ENCODE measurements at regions not wholly inside any gene's neighbourhood (a gene's known extent, or its start where the extent isn't known, plus 50 kb on each side); places are given as distances from the start of the nearest gene placed in this dataset.
"Not testable (repeated sequence)": the region's sequence is repeated elsewhere in the genome, so short reads cannot be mapped to it uniquely, and the experiment has no call there.

- ChIA-PET POLR2A (no interaction called here), CTCF (interaction anchor here (1.2 kb wide), 1 partner anchor 372 kb away, joined by 3 read pairs; no protein-coding TSS in a partner anchor)
Measured at GRCh38 chr5:67897980-67898379, 317.6 kb upstream of the PIK3R1 start.

GRCh38 chr5:67897431-67897830 is 318.1 kb upstream of the PIK3R1 start:
- POLR2A ChIA-PET = no interaction called here

GRCh38 chr5:67896930-67897313 is 318.6 kb upstream of the PIK3R1 start:
- ChIA-PET POLR2A (no interaction called here), CTCF (no interaction called here)

More at GRCh38 chr5:67897431-67897830, 318.1 kb upstream of the PIK3R1 start:
- CTCF ChIA-PET = interaction anchor here (1.2 kb wide), 1 partner anchor 373 kb away, joined by 3 read pairs; no protein-coding TSS in a partner anchor

- ChIA-PET CTCF (no interaction called here), POLR2A (no interaction called here)
Measured at GRCh38 chr5:67896311-67896929, 319.1 kb upstream of the PIK3R1 start.

- POLR2A ChIA-PET, CTCF ChIA-PET: not testable (repeated sequence)
Measured at GRCh38 chr5:67889870-67890269, 325.7 kb upstream of the PIK3R1 start.

- ChIA-PET CTCF (no interaction called here), POLR2A (no interaction called here)
Measured at GRCh38 chr5:67887748-67888161, 327.8 kb upstream of the PIK3R1 start.

GRCh38 chr5:67886761-67887160 is 328.8 kb upstream of the PIK3R1 start:
- CTCF ChIA-PET = no interaction called here
- POLR2A ChIA-PET = no interaction called here

GRCh38 chr5:67880876-67881275 is 334.7 kb upstream of the PIK3R1 start:
- POLR2A ChIA-PET = no interaction called here

GRCh38 chr5:67880511-67880805 is 335.1 kb upstream of the PIK3R1 start:
- POLR2A ChIA-PET = no interaction called here
- CTCF ChIA-PET = no interaction called here

More at GRCh38 chr5:67880876-67881275, 334.7 kb upstream of the PIK3R1 start:
- CTCF ChIA-PET = no interaction called here

GRCh38 chr5:67879620-67880510 is 335.7 kb upstream of the PIK3R1 start:
- CTCF ChIA-PET = interaction anchor here (0.6 kb wide), 1 partner anchor 280 kb away, joined by 4 read pairs; no protein-coding TSS in a partner anchor
- POLR2A ChIA-PET = no interaction called here

GRCh38 chr5:67878933-67879332 is 336.6 kb upstream of the PIK3R1 start:
- ChIA-PET POLR2A (no interaction called here), CTCF (interaction anchor here (0.6 kb wide), 1 partner anchor 281 kb away, joined by 4 read pairs; no protein-coding TSS in a partner anchor)

- ChIA-PET CTCF (no interaction called here), POLR2A (no interaction called here)
Measured at GRCh38 chr5:67876371-67876770, 339.2 kb upstream of the PIK3R1 start.

- POLR2A ChIA-PET = no interaction called here
- CTCF ChIA-PET = no interaction called here
Measured at GRCh38 chr5:67875601-67876000, 340.0 kb upstream of the PIK3R1 start.

- POLR2A ChIA-PET = no interaction called here
- CTCF ChIA-PET = no interaction called here
Measured at GRCh38 chr5:67873935-67874334, 341.6 kb upstream of the PIK3R1 start.

GRCh38 chr5:67870662-67871061 is 344.9 kb upstream of the PIK3R1 start:
- ChIA-PET POLR2A (no interaction called here), CTCF (no interaction called here)

GRCh38 chr5:67864335-67864734 is 351.2 kb upstream of the PIK3R1 start:
- POLR2A ChIA-PET, CTCF ChIA-PET: not testable (repeated sequence)

- CTCF ChIA-PET = interaction anchor here (0.6 kb wide), 1 partner anchor 343 kb away, joined by 3 read pairs; no protein-coding TSS in a partner anchor
- POLR2A ChIA-PET = no interaction called here
Measured at GRCh38 chr5:67858471-67859031, 357.0 kb upstream of the PIK3R1 start.

GRCh38 chr5:67857502-67857901 is 358.1 kb upstream of the PIK3R1 start:
- POLR2A ChIA-PET = no interaction called here

GRCh38 chr5:67855523-67855922 is 360.0 kb upstream of the PIK3R1 start:
- CTCF ChIA-PET = no interaction called here
- POLR2A ChIA-PET = no interaction called here

More at GRCh38 chr5:67857502-67857901, 358.1 kb upstream of the PIK3R1 start:
- CTCF ChIA-PET = no interaction called here

- POLR2A ChIA-PET = not testable (repeated sequence)
Measured at GRCh38 chr5:67850906-67851305, 364.6 kb upstream of the PIK3R1 start.

GRCh38 chr5:67844924-67845323 is 370.6 kb upstream of the PIK3R1 start:
- CTCF ChIA-PET = no interaction called here
- POLR2A ChIA-PET = no interaction called here

More at GRCh38 chr5:67850906-67851305, 364.6 kb upstream of the PIK3R1 start:
- CTCF ChIA-PET = not testable (repeated sequence)

All from activated CD8-positive, alpha-beta memory T cell treated with anti-CD3 and anti-CD28 coated beads for 36 hours (primary cell).